ENCODE measurements at regions not wholly inside any gene's neighbourhood (a gene's known extent, or its start where the extent isn't known, plus 50 kb on each side); places are given as distances from the start of the nearest gene placed in this dataset.

GRCh38 chr12:71329956-71330355 lies 109.6 kb upstream of the LGR5 start:
- DNase-seq: no peak
- Histone ChIP-seq H3K9me3 (ENCODE audit: control insufficient read depth in 2 of 3, insufficient read depth in 1 of 3, low read length in 3 of 3) (no peaks in the 10 kb centered on the region), H3K27ac (ENCODE audit: low read depth in 2 of 2, low read length in 2 of 2) (no peak overlapping the region), H3K4me3 (ENCODE audit: low read length in 3 of 3) (no peak overlapping the region), H3K36me3 (ENCODE audit: control insufficient read depth in 2 of 3, insufficient read depth in 3 of 3, low read length in 3 of 3) (no peaks in the 10 kb centered on the region), H3K9ac (ENCODE audit: low read length in 3 of 3) (no peak overlapping the region), H3K4me1 (ENCODE audit: control insufficient read depth in 2 of 3, insufficient read depth in 2 of 3, low read depth in 1 of 3, low read length in 3 of 3) (no peaks in the 10 kb centered on the region), H3K27me3 (ENCODE audit: control insufficient read depth, insufficient read depth, low read length) (no peaks in the 10 kb centered on the region)
- no peak for TF ChIP-seq CTCF (IDR thresholded peaks at IDR 0.05; ENCODE audit: borderline replicate concordance, extremely low read depth, insufficient read depth)
- intact Hi-C loops (cut with DNase I): no loop called here
- FAIRE-seq: no peak

- no peaks in the 10 kb centered on the region for H3K27me3 ChIP-seq (ENCODE audit: control insufficient read depth, insufficient read depth, low read length)
- peaks cover 2 to 17% (median 2%) of the 10 kb centered on the region in 3 donors for H3K9me3 ChIP-seq (ENCODE audit: control insufficient read depth in 2 of 3, insufficient read depth in 1 of 3, low read length in 3 of 3)
- intact Hi-C loops (cut with DNase I): no loop called here
- no peak for FAIRE-seq
- no peak overlapping the region for H3K9ac ChIP-seq (ENCODE audit: low read length in 3 of 3)
- no peaks in the 10 kb centered on the region for H3K36me3 ChIP-seq (ENCODE audit: control insufficient read depth in 2 of 3, insufficient read depth in 3 of 3, low read length in 3 of 3)
- no peak overlapping the region for H3K27ac ChIP-seq (ENCODE audit: low read depth in 2 of 2, low read length in 2 of 2)
- no peak overlapping the region for H3K4me3 ChIP-seq (ENCODE audit: low read length in 3 of 3)
- TF ChIP-seq CTCF (IDR thresholded peaks at IDR 0.05; ENCODE audit: borderline replicate concordance, extremely low read depth, insufficient read depth): no peak
- H3K4me1 ChIP-seq (ENCODE audit: control insufficient read depth in 2 of 3, insufficient read depth in 2 of 3, low read depth in 1 of 3, low read length in 3 of 3): no peaks in the 10 kb centered on the region
- DNase-seq: no peak
These were observed 118.1 kb upstream of the LGR5 start for GRCh38 chr12:71321531-71321930.

- Histone ChIP-seq H3K4me3 (ENCODE audit: low read length in 3 of 3) (no peak overlapping the region), H3K27me3 (ENCODE audit: control insufficient read depth, insufficient read depth, low read length) (no peaks in the 10 kb centered on the region), H3K9me3 (ENCODE audit: control insufficient read depth in 2 of 3, insufficient read depth in 1 of 3, low read length in 3 of 3) (peaks cover 2 to 18% (median 2%) of the 10 kb centered on the region in 3 donors), H3K4me1 (ENCODE audit: control insufficient read depth in 2 of 3, insufficient read depth in 2 of 3, low read depth in 1 of 3, low read length in 3 of 3) (no peaks in the 10 kb centered on the region), H3K27ac (ENCODE audit: low read depth in 2 of 2, low read length in 2 of 2) (no peak overlapping the region), H3K36me3 (ENCODE audit: control insufficient read depth in 2 of 3, insufficient read depth in 3 of 3, low read length in 3 of 3) (no peaks in the 10 kb centered on the region), H3K9ac (ENCODE audit: low read length in 3 of 3) (no peak overlapping the region)
- intact Hi-C loops (cut with DNase I): no loop called here
- FAIRE-seq: no peak
- no peak for DNase-seq
- TF ChIP-seq CTCF (IDR thresholded peaks at IDR 0.05; ENCODE audit: borderline replicate concordance, extremely low read depth, insufficient read depth): no peak
These were observed 118.5 kb upstream of the LGR5 start for GRCh38 chr12:71321130-71321529.

- Histone ChIP-seq H3K36me3 (ENCODE audit: control insufficient read depth in 2 of 3, insufficient read depth in 3 of 3, low read length in 3 of 3) (no peaks in the 10 kb centered on the region), H3K9ac (ENCODE audit: low read length in 3 of 3) (no peak overlapping the region), H3K9me3 (ENCODE audit: control insufficient read depth in 2 of 3, insufficient read depth in 1 of 3, low read length in 3 of 3) (peaks cover 0 to 4% (median 0%) of the 10 kb centered on the region in 3 donors), H3K4me3 (ENCODE audit: low read length in 3 of 3) (no peak overlapping the region), H3K4me1 (ENCODE audit: control insufficient read depth in 2 of 3, insufficient read depth in 2 of 3, low read depth in 1 of 3, low read length in 3 of 3) (no peaks in the 10 kb centered on the region), H3K27me3 (ENCODE audit: control insufficient read depth, insufficient read depth, low read length) (no peaks in the 10 kb centered on the region), H3K27ac (ENCODE audit: low read depth in 2 of 2, low read length in 2 of 2) (no peak overlapping the region)
- intact Hi-C loops (cut with DNase I): no loop called here
- TF ChIP-seq CTCF (IDR thresholded peaks at IDR 0.05; ENCODE audit: borderline replicate concordance, extremely low read depth, insufficient read depth): no peak
- DNase-seq (no peak), FAIRE-seq (no peak)
These were observed 124.1 kb upstream of the LGR5 start for GRCh38 chr12:71315328-71315985.

Data from kidney (tissue), 13 donors.